NOMO-1 treated with DMSO at 0.1 percent for 48 hours (cell line): ENCODE measurements at regions not wholly inside any gene's neighbourhood (a gene's known extent, or its start where the extent isn't known, plus 50 kb on each side); places are given as distances from the start of the nearest gene placed in this dataset.

ENCODE experiments used
- DNase-seq: peaks from one replicate; lab custom pipeline; 2025; ENCODE audit not compliant: unreplicated experiment; lab: John Stamatoyannopoulos, UW

GRCh38 chr22:23522623-23523251 is 57.4 kb downstream of the IGLL1 start:
- DNase-seq: no peak

DNA sequence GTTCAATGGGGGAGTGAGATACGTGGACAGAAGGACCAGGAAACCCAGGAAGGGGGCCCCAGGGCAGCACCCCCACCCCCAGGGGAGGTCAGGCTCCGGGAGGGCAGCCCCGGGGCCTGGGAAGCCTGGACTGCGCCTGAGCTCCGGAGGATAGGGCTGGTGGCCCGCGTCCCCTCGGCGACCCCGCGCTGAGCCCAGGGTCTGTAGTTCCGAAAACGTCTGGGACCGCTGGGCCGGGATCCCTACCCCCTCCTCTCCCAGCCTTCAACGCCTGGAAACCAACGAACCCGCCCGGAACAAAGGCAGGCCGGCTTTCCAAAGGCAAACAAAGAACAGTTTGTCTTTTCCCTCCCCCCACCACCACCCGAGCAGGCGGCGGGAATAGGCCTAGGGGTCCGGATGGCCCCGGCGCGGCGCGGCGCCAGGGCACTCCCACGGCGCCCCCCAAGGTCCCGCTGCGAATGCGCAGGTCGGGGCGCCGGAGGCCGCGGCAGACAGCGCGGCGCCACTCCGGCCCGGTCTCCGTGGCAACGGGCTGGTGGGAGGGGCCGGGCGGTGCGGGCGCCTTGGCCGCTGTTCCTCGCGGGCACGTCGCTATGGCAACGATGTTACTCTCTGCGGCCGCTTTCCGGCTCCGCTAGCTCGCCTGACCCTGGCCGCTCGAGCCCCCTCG is 58.5 kb downstream of the IGLL1 start:
- peak; percentile 82 for DNase-seq

DNA sequence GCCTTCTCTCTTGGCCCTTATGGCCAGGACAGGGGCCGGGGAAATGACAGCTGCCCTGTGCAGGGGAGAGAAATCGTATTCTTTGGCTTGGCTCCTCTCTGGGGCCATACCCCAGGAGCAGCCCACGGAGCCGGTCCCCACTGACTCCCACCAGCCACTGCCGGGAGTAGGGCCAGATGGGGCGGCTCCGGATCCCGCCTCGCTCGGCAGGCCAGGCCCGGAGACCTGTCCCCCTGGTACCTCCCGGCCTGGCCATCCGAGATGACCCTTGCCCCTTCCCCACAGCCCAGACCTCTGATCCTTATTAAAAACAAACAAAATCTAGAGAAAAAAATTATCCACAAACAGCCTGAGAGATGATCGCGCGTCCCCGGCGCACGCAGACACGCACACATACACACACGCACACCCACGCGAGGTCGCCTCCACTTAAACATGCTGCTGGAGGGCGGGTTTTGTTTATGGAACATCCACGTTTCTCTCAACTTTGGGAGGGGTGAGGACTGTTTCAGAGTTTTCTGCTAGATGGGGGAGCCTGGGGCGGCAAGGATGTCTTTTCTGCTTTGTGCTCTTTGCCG is 59.1 kb downstream of the IGLL1 start:
- no peak for DNase-seq

- DNase-seq: no peak
These were observed 60.5 kb downstream of the IGLL1 start for GRCh38 chr22:23519442-23520157.

GRCh38 chr22:23518376-23519187 is 61.5 kb downstream of the IGLL1 start:
- DNase-seq: no peak

- DNase-seq: no peak
These were observed 62.2 kb downstream of the IGLL1 start for GRCh38 chr22:23517804-23518375.

GRCh38 chr22:23516304-23516703 is 63.8 kb downstream of the IGLL1 start:
- DNase-seq: no peak

- no peak for DNase-seq
These were observed 65.6 kb downstream of the IGLL1 start for GRCh38 chr22:23514322-23515038.

DNA sequence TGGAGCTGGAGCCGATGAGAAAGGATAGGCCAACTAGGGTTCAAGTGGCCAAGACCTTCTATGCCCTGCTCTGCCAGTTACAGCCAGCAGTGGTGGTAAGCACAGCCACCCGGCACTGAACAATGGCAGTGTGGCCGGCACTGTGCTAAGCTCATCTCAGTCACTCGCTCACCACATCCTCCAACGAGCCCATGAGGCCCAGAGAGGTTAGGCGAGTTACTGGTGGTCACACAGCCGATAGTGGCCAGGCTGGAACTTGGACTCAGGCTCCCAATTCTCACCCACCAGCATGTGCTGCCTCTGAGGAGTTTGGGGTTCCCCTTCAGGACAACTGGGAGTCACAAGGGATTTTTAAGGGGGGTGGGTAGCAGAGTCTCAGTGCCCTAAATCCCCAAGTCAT is 66.4 kb downstream of the IGLL1 start:
- DNase-seq: no peak

GRCh38 chr22:23513133-23513532 is 67.0 kb downstream of the IGLL1 start:
- DNase-seq: no peak

DNA sequence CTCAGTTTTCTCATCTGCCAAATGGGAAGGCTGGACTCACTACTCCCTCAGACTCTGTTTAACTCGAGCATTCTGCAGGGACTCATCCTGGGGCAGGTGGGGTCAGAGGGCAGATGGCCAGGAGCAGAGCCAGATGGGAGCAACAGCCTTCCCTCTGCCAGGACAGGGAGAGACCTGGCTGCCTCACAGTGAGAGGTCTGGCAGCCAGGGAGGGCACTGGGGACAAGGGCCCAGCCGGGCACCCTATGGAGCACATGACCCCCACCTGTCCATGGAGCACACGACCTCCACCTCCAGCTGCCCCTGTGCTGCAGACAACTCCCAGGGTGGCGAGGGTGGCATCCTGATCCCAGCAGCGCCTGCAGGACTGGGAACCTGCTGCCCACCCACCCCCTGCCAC is 67.4 kb downstream of the IGLL1 start:
- DNase-seq: no peak

DNA sequence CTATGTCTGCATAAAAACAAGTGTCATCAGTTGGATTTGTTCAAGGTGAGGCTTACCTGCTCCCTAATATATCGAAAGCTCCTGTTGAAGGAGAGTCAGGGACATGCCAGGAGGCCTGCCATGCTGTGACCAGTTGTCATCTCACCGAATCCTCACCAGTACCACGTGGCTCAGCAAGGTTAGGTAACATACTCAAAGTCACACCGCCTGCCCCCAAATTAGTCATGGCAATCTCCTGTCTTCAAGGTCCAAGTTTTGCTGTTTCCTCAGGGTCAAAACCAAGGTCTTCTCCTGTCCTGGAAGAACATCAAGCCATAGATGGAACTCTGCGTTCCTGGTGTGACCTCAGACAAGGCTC is 67.8 kb downstream of the IGLL1 start:
- DNase-seq: no peak

GRCh38 chr22:23511627-23512347 is 68.3 kb downstream of the IGLL1 start:
- DNase-seq: no peak

DNA sequence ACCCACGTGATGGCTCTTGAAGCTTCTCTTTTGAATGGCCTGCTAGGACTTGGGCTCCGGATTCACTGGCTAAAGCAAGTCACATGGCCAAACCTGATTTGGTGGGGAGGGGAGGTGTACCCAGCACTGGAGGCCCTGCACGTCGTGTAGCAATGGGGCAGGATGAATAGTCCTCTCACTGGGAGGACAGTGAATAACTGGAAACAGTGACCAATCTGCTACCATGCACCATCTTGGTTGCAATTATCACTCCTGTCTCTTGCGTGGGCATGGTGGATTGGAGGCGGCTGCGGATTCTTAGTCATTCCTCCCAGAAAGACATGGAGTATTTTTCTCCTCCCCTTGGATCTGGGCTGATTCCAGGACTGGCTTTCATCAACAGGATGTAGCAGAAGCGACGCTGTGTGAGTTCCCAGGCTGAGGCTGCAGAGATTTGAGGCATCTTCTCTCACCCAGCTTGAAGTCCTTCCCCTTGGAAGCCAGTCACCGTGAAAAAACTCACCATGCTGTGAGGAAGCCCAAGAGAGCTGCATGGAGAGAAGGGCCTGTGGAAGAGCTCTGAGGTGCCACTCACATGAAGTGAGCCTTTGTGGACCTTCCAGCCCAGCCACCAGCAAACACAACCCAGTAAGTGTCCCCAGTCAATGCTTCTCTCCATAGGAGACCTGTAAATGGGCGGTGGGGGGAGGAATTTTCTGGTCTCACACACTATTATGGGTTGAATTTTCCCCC is 70.4 kb downstream of the IGLL1 start:
- no peak for DNase-seq

GRCh38 chr22:23504516-23504915 is 75.6 kb downstream of the IGLL1 start:
- DNase-seq: no peak

GRCh38 chr22:23503736-23504440 is 76.2 kb downstream of the IGLL1 start:
- no peak for DNase-seq

GRCh38 chr22:23503142-23503541 is 76.9 kb downstream of the IGLL1 start:
- DNase-seq: no peak

- DNase-seq: no peak
These were observed 78.4 kb downstream of the IGLL1 start for GRCh38 chr22:23501708-23502107.
